Muscle of leg (tissue), 3 donors: ENCODE measurements at regions not wholly inside any gene's neighbourhood (a gene's known extent, or its start where the extent isn't known, plus 50 kb on each side); places are given as distances from the start of the nearest gene placed in this dataset.

Experiments
- DNase-seq: peaks from one replicate; pipeline ENCODE4 v3.0.0; 2013
- H3K27ac ChIP-seq: one replicate; pipeline ENCODE4 v1.5.1; 2013; ENCODE audit warnings: mild to moderate bottlenecking, low read length, control low read depth
- H3K27me3 ChIP-seq: one replicate; pipeline ENCODE4 v1.6.1; 2013; ENCODE audit warnings: low read length; ENCODE audit not compliant: control insufficient read depth, insufficient read depth
- H3K36me3 ChIP-seq: one replicate; pipeline ENCODE4 v1.6.1; 2013; ENCODE audit warnings: low read length; ENCODE audit not compliant: control insufficient read depth, insufficient read depth
- H3K4me1 ChIP-seq: one replicate; pipeline ENCODE4 v1.6.1; 2013; ENCODE audit warnings: low read length; ENCODE audit not compliant: control insufficient read depth, insufficient read depth
- H3K4me3 ChIP-seq: one replicate; pipeline ENCODE4 v1.5.1; 2013; ENCODE audit warnings: low read length, control low read depth
- H3K9me3 ChIP-seq: replicated peaks from 2 replicates; pipeline ENCODE4 v1.6.1; 2013; ENCODE audit warnings: low read depth, low read length; ENCODE audit not compliant: control insufficient read depth
- WGBS: methylation state at CpG from one replicate; pipeline ENCODE4 v1.1.5; 2013; ENCODE audit warnings: missing lambda C conversion rate; ENCODE audit not compliant: insufficient coverage; 5-methylcytosine and 5-hydroxymethylcytosine counted together

DNA sequence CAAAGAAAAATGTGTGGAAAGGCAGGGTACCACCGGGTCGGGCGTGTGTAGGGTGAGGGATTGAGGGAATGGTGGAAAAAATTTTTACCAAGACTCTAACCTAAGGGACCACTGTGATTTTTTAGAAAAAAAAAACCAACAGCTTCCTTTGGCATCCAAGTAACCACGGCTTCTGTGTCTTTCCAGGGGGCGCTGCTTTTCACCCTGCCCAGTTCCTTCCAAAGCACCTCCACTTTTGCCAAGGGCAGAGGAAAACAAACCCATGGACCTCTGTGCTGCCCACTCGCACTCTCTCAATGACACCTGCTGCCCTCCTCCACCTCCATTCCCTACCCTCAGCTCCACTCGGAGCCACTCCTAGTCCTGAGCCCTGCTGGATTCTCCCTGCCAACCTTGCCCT is 381.0 kb downstream of the ENC1 start:
- no peak for DNase-seq
- Histone ChIP-seq H3K4me3 (no peak overlapping the region), H3K27me3 (no peaks in the 10 kb centered on the region), H3K27ac (no peak overlapping the region), H3K4me1 (peaks cover 35% of the 10 kb centered on the region), H3K36me3 (no peaks in the 10 kb centered on the region), H3K9me3 (no peaks in the 10 kb centered on the region)
- 94% methylated on average over 4 of the region's 7 CpGs for WGBS

DNA sequence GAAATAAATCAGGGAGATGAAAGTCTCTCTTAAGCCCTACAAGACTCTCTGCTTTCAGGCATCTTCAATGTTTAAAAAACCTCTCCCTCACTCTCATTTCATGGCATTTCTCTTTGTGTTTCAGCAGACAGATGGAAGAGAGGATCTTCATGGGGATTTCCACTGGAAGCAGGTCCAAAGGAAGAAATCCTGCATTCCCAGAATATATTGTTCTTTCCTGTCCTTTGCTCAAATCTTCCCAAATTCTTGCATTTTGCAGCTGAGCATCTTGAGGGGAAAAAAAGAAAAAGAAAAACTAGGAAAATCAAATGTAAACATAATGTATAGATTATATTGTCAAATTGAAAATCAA is 382.2 kb downstream of the ENC1 start:
- H3K36me3 ChIP-seq, result no peaks in the 10 kb centered on the region
- peaks cover 35% of the 10 kb centered on the region for H3K4me1 ChIP-seq
- no peak overlapping the region for H3K4me3 ChIP-seq
- peak; percentile 61 for DNase-seq
- no peaks in the 10 kb centered on the region for H3K9me3 ChIP-seq
- H3K27ac ChIP-seq, result peak overlapping the region; percentile 79
- H3K27me3 ChIP-seq, result no peaks in the 10 kb centered on the region

DNA sequence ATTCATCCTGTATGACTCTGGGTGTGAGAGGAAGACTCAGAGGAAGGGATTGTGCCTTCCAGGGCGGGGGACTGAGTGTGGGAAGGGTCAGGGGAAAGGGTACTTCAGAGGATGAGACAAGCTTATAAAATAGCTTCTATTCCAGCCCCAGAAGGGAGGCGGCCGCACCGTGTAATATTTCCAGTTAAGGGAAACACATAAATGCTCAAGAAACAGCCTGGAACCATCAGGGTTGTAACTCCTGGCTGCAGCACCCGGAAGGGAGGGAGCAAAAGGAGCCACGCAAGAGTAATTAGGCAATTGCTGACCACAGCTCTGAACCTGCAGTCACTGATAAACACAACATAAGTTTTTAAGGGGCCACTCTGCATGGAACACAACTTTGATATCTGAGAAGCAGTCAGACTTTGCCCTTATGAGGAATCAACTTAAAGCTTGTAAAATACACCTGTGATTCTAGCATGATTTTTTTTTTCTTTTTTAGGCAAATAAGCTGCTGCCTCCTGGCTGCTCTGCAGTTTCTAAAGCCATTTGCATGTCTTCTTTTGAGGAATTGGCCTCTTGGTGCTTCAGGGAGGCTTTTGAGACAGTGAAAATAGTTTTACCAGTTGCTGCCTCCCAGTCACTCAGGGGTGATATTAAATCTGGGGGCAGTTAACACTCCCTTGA is 382.7 kb downstream of the ENC1 start:
- peak overlapping the region; percentile 79 for H3K27ac ChIP-seq
- no peak overlapping the region for H3K4me3 ChIP-seq
- peaks cover 33% of the 10 kb centered on the region for H3K4me1 ChIP-seq
- peak; percentile 90 for DNase-seq
- H3K27me3 ChIP-seq, result no peaks in the 10 kb centered on the region
- WGBS, result 0% methylated on average over 2 of the region's 6 CpGs
- H3K9me3 ChIP-seq, result no peaks in the 10 kb centered on the region
- no peaks in the 10 kb centered on the region for H3K36me3 ChIP-seq

DNA sequence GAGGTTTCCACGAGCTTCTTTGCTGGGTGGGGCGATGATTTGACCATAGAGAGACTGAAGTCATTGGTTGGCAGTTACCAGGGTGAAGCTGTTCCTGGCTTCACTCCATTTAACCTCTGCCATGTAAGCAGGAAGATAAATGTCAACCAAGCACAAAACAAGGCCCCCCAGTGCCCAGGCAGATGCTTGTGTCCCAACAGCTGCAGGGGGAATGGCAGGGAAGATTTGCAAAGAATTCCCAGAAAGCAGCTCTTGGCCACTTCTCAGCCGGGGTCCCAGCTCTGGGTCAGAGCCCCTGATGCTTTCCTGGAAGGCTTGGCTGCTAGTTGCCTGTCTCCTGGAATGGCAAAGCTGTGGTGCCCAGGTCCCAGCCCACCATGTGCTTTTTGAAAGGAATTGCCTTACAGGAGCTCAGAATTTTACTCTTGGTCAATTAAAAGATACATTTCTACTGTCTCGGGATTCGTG is 383.4 kb downstream of the ENC1 start:
- Histone ChIP-seq H3K4me3 (no peak overlapping the region), H3K27ac (peak overlapping the region; percentile 79), H3K4me1 (peaks cover 36% of the 10 kb centered on the region), H3K9me3 (no peaks in the 10 kb centered on the region), H3K27me3 (no peaks in the 10 kb centered on the region), H3K36me3 (no peaks in the 10 kb centered on the region)
- DNase-seq, result peak; percentile 72
- 67% methylated on average over 1 of the region's 5 CpGs for WGBS

DNA sequence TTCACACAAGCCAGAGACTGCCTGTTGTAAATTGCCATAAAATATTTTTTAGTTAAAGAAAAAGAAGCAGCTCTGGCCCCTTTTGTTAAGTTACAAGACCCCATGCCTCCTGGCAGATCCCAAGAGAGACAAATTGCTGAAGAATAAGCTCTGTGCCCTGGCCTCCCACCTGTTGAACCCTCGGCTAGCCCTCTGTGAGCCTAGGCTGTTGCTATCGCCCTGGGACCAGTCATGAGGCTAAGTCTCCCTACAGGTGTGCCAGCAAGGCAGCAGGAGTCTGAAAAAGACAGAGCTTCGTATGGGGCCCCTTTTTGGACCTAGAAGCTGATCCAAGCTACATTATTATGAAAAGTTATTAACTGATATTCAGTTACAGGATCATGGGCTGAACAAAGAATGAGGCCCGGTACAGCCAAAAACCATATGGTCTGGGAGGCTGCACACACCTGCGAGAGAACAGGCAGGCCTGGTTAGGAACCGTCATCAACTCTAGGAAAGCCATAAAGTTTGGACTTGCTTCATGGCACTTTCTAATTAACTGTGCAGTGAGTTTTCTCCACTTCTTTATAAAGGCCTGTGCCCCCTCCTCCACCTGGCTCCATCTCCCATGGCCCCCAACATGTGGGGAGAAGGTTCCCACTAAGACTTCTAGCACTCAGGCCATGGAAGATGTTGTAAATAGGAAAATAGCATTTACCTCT is 384.7 kb downstream of the ENC1 start:
- Histone ChIP-seq H3K4me3 (no peak overlapping the region), H3K36me3 (no peaks in the 10 kb centered on the region), H3K4me1 (peaks cover 42% of the 10 kb centered on the region), H3K27me3 (no peaks in the 10 kb centered on the region), H3K9me3 (no peaks in the 10 kb centered on the region), H3K27ac (peak overlapping the region; percentile 23)
- 58% methylated on average over 5 of the region's 6 CpGs for WGBS
- DNase-seq, result no peak

DNA sequence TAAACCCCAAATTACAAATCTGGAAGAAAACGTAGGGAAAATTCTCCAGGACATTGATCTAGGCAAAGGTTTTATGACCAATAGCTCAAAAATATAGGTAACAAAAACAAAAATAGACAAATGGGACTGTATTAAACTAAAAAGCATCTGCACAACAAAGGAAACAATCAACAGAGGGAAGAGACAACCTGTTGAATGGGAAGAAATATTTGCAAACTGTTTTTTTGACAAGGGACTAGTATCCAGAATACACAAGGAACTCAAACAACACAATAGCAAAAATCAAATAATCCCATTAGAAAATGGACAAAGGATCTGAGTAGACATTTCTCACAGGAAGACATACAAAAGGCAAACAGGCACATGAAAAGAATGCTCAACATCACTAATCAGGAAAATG is 386.3 kb downstream of the ENC1 start:
- no peak overlapping the region for H3K27ac ChIP-seq
- H3K4me3 ChIP-seq, result no peak overlapping the region
- H3K36me3 ChIP-seq, result no peaks in the 10 kb centered on the region
- WGBS, result no CpG with 5 or more reads among the region's 1 CpG
- no peak for DNase-seq
- H3K4me1 ChIP-seq, result peaks cover 38% of the 10 kb centered on the region
- H3K27me3 ChIP-seq, result no peaks in the 10 kb centered on the region
- H3K9me3 ChIP-seq, result no peaks in the 10 kb centered on the region

DNA sequence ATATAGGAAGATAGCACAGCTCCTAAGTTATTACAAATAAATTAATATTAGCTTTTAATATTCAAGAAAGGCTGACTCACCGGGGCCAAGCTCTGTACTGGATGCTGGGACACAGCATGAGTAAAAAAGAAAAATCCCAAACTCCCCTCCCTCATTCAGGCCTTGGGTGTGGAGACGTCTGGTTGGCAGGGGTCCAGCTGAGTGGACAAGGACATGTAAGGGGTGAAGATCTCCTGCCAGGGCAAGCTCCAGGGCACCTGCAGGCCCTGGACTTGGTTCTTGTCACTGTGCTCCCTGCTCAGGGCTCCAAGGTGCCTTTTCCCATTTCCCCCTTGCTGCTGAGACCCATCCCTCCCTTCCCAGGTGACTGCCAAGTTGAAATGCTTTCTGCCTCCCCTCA is 388.5 kb downstream of the ENC1 start:
- peak; percentile 27 for DNase-seq
- peaks cover 24% of the 10 kb centered on the region for H3K4me1 ChIP-seq
- H3K27ac ChIP-seq, result no peak overlapping the region

DNA sequence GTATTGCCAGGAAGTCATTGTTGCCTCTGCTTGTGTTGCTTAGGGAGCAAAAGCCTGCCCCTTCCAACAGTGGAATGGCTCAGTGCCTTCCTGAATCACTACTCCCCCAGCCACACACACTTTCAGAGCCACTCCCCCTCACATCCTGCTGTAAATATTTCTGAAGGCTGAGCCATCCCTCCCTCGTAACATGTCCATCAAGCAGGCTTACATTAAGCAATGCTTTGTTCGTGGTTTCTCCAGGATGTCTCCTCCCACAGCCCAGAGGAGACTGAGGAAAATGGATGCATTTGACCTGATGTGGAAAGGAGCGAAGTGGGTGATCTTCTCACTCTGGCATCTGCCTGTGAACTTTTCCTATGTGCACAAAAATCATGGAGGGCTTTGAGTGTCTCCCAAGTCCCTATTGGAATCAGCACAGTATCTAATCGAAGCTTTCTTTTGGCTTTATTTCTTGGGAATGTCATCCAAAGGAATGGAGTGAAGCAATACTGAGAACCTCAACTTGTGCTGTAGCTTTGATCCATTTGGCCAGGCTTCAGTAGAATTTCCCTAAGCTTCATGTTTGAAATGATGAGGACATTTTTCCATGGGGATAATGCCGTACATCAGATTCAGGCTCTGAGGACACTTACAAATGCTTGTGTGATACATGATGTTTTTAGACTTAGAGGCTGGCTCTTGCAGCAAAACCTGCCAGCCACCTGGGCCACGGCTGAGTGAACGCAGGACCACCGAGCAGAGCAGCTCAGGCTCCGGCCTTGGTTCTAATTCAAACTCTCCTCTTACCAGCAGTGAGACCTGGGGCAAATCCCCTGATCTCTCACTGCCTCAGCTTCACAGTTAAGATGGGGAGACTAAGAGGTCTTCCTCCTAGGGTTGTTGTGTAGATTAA is 389.1 kb downstream of the ENC1 start:
- H3K36me3 ChIP-seq, result no peaks in the 10 kb centered on the region
- no peaks in the 10 kb centered on the region for H3K27me3 ChIP-seq
- peak overlapping the region; percentile 51 for H3K27ac ChIP-seq
- no peaks in the 10 kb centered on the region for H3K9me3 ChIP-seq
- peak; percentile 86 for DNase-seq
- no peak overlapping the region for H3K4me3 ChIP-seq
- 36% methylated on average over 2 of the region's 9 CpGs for WGBS
- H3K4me1 ChIP-seq, result peaks cover 22% of the 10 kb centered on the region

More for the DNA sequence above, 388.5 kb downstream of the ENC1 start:
- H3K9me3 ChIP-seq, result no peaks in the 10 kb centered on the region
- no peaks in the 10 kb centered on the region for H3K27me3 ChIP-seq
- WGBS, result no CpG with 5 or more reads among the region's 2 CpGs
- H3K36me3 ChIP-seq, result no peaks in the 10 kb centered on the region
- no peak overlapping the region for H3K4me3 ChIP-seq

DNA sequence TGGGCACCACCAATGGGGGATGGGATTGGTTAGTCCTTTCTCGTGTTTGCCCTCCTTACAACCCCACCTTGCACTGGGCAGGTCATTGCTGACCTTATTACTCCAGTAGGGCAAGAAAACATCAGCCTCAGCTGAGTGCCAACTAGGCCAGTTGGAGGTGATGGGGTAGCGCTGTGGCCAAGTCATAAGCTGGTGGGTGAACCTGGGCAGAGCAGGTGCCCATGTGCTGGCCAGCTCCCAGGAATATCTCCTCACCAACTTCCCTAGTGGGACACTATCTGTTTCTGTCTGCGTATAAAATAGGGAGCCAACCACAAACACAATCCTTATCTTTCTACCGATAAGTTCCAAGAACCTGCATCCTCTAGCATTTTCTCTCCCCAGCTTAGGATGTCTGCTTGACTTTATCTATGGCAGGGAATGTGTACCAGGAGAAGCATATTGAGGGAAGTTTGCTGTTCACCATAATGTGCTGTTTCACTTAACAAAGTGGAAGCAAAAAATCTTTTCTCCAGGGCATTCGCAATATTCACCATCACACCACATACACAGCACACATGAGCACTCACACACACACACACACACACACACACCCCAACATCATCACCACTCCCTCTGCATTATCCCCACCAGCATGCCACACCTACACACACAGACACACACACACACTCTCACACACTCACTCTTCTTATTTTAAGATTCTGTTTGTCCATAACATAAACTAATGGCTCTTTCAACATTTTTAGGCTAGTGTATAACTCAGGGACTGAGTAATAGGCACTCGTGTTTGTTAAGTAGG is 390.0 kb downstream of the ENC1 start:
- DNase-seq, result no peak
- no peak overlapping the region for H3K4me3 ChIP-seq
- no peaks in the 10 kb centered on the region for H3K27me3 ChIP-seq
- 100% methylated on average over 2 of the region's 6 CpGs for WGBS
- no peaks in the 10 kb centered on the region for H3K9me3 ChIP-seq
- peaks cover 15% of the 10 kb centered on the region for H3K4me1 ChIP-seq
- peak overlapping the region; percentile 51 for H3K27ac ChIP-seq
- no peaks in the 10 kb centered on the region for H3K36me3 ChIP-seq
